Skeletal muscle tissue (tissue), 3 donors: ENCODE measurements at regions not wholly inside any gene's neighbourhood (a gene's known extent, or its start where the extent isn't known, plus 50 kb on each side); places are given as distances from the start of the nearest gene placed in this dataset.

Experiments
- H3K27ac ChIP-seq: one replicate; pipeline ENCODE4 v1.7.0; 2013; ENCODE audit warnings: mild to moderate bottlenecking, low read depth, low read length, inconsistent platforms
- H3K27me3 ChIP-seq, 3 donors: one replicate each; pipeline ENCODE4 v1.7.0; 2013; ENCODE audit warnings: low read length in 3 of 3; ENCODE audit not compliant: control insufficient read depth in 3 of 3, insufficient read depth in 3 of 3
- H3K36me3 ChIP-seq, 3 donors: one replicate each; pipeline ENCODE4 v1.7.0; 2013; ENCODE audit warnings: low read length in 3 of 3; ENCODE audit not compliant: control insufficient read depth in 3 of 3, insufficient read depth in 3 of 3
- H3K4me1 ChIP-seq, 3 donors: one replicate each; pipeline ENCODE4 v1.7.0; 2013; ENCODE audit warnings: low read length in 3 of 3, mild to moderate bottlenecking in 3 of 3; ENCODE audit not compliant: control insufficient read depth in 3 of 3, insufficient read depth in 3 of 3
- H3K4me3 ChIP-seq, 3 donors: one replicate each; pipeline ENCODE4 v1.7.0; 2013; ENCODE audit warnings: low read length in 3 of 3
- H3K9ac ChIP-seq, 3 donors: one replicate each; pipeline ENCODE4 v1.7.0; 2013; ENCODE audit warnings: low read length in 3 of 3, mild to moderate bottlenecking in 3 of 3, moderate library complexity in 2 of 3, low read depth in 1 of 3
- H3K9me3 ChIP-seq, 3 donors: one replicate each; pipeline ENCODE4 v1.7.0; 2013; ENCODE audit warnings: low read length in 3 of 3; ENCODE audit not compliant: control insufficient read depth in 3 of 3
- donor health status: Osteomylitis.

- Histone ChIP-seq H3K9me3 (peaks cover 2 to 9% (median 8%) of the 10 kb centered on the region in 3 donors), H3K4me1 (no peaks in the 10 kb centered on the region), H3K27ac (no peak overlapping the region), H3K36me3 (no peaks in the 10 kb centered on the region), H3K9ac (no peak overlapping the region), H3K4me3 (no peak overlapping the region), H3K27me3 (peaks cover 0 to 22% (median 5%) of the 10 kb centered on the region in 3 donors)
Measured at GRCh38 chr19:29386970-29387369, 138.8 kb upstream of the VSTM2B start.

- peaks cover 0 to 19% (median 5%) of the 10 kb centered on the region in 3 donors for H3K27me3 ChIP-seq
- H3K9me3 ChIP-seq = peaks cover 2 to 10% (median 8%) of the 10 kb centered on the region in 3 donors
- no peaks in the 10 kb centered on the region for H3K4me1 ChIP-seq
- H3K9ac ChIP-seq = no peak overlapping the region
- H3K27ac ChIP-seq = no peak overlapping the region
- H3K36me3 ChIP-seq = no peaks in the 10 kb centered on the region
- no peak overlapping the region for H3K4me3 ChIP-seq
Measured at GRCh38 chr19:29387586-29387985, 138.2 kb upstream of the VSTM2B start.

- H3K9me3 ChIP-seq = peaks cover 2 to 10% (median 8%) of the 10 kb centered on the region in 3 donors
- no peaks in the 10 kb centered on the region for H3K4me1 ChIP-seq
- no peak overlapping the region for H3K9ac ChIP-seq
- no peaks in the 10 kb centered on the region for H3K36me3 ChIP-seq
- no peak overlapping the region for H3K4me3 ChIP-seq
- H3K27me3 ChIP-seq = peaks cover 0 to 20% (median 5%) of the 10 kb centered on the region in 3 donors
- H3K27ac ChIP-seq = no peak overlapping the region
Measured at GRCh38 chr19:29389495-29389894, 136.3 kb upstream of the VSTM2B start.

GRCh38 chr19:29390742-29391141 is 135.1 kb upstream of the VSTM2B start:
- Histone ChIP-seq H3K36me3 (no peaks in the 10 kb centered on the region), H3K9ac (no peak overlapping the region), H3K27me3 (peaks cover 0 to 19% (median 5%) of the 10 kb centered on the region in 3 donors), H3K27ac (no peak overlapping the region), H3K9me3 (peaks cover 2 to 10% (median 8%) of the 10 kb centered on the region in 3 donors), H3K4me3 (no peak overlapping the region), H3K4me1 (no peaks in the 10 kb centered on the region)

- no peak overlapping the region for H3K27ac ChIP-seq
- no peak overlapping the region for H3K4me3 ChIP-seq
- H3K9ac ChIP-seq = no peak overlapping the region
- no peaks in the 10 kb centered on the region for H3K36me3 ChIP-seq
- H3K9me3 ChIP-seq = peaks cover 2 to 10% (median 8%) of the 10 kb centered on the region in 3 donors
- H3K4me1 ChIP-seq = no peaks in the 10 kb centered on the region
- H3K27me3 ChIP-seq = peaks cover 0 to 27% (median 0%) of the 10 kb centered on the region in 3 donors
Measured at GRCh38 chr19:29393915-29394460, 131.8 kb upstream of the VSTM2B start.

- Histone ChIP-seq H3K27ac (no peak overlapping the region), H3K9ac (no peak overlapping the region), H3K36me3 (no peaks in the 10 kb centered on the region), H3K4me3 (no peak overlapping the region), H3K4me1 (no peaks in the 10 kb centered on the region), H3K27me3 (peaks cover 0 to 24% (median 3%) of the 10 kb centered on the region in 3 donors), H3K9me3 (peaks cover 2 to 10% (median 8%) of the 10 kb centered on the region in 3 donors)
Measured at GRCh38 chr19:29395111-29395733, 130.6 kb upstream of the VSTM2B start.

GRCh38 chr19:29395734-29396414 is 129.9 kb upstream of the VSTM2B start:
- Histone ChIP-seq H3K4me1 (no peaks in the 10 kb centered on the region), H3K36me3 (no peaks in the 10 kb centered on the region), H3K27me3 (peaks cover 2 to 29% (median 6%) of the 10 kb centered on the region in 3 donors), H3K4me3 (no peak overlapping the region), H3K9me3 (peaks cover 2 to 10% (median 8%) of the 10 kb centered on the region in 3 donors), H3K9ac (no peak overlapping the region), H3K27ac (no peak overlapping the region)

- Histone ChIP-seq H3K4me1 (no peaks in the 10 kb centered on the region), H3K27ac (no peak overlapping the region), H3K36me3 (no peaks in the 10 kb centered on the region), H3K9me3 (peaks cover 0 to 1% (median 0%) of the 10 kb centered on the region in 3 donors), H3K9ac (no peak overlapping the region), H3K27me3 (peaks cover 4 to 37% (median 13%) of the 10 kb centered on the region in 3 donors), H3K4me3 (no peak overlapping the region)
Measured at GRCh38 chr19:29396925-29397324, 128.9 kb upstream of the VSTM2B start.

- Histone ChIP-seq H3K4me1 (no peaks in the 10 kb centered on the region), H3K9me3 (no peaks in the 10 kb centered on the region), H3K27ac (no peak overlapping the region), H3K36me3 (no peaks in the 10 kb centered on the region), H3K27me3 (peaks cover 4 to 40% (median 15%) of the 10 kb centered on the region in 3 donors), H3K4me3 (no peak overlapping the region), H3K9ac (no peak overlapping the region)
Measured at GRCh38 chr19:29397748-29398147, 128.0 kb upstream of the VSTM2B start.

- Histone ChIP-seq H3K27me3 (peaks cover 4 to 36% (median 15%) of the 10 kb centered on the region in 3 donors), H3K4me1 (no peaks in the 10 kb centered on the region), H3K36me3 (no peaks in the 10 kb centered on the region), H3K9me3 (no peaks in the 10 kb centered on the region), H3K9ac (no peak overlapping the region), H3K4me3 (no peak overlapping the region), H3K27ac (no peak overlapping the region)
Measured at GRCh38 chr19:29399804-29400203, 126.0 kb upstream of the VSTM2B start.
